Kidney (tissue), 13 donors: ENCODE measurements at regions not wholly inside any gene's neighbourhood (a gene's known extent, or its start where the extent isn't known, plus 50 kb on each side); places are given as distances from the start of the nearest gene placed in this dataset.

Experiments used
- DNase-seq, 5 donors: peaks; one replicate each; pipeline ENCODE4 v3.0.0-alpha.2; 2013 to 2020
- FAIRE-seq: peaks from 2 replicates; lab custom pipeline; 2012; peaks lifted over from hg19 to GRCh38; lab: Jason Lieb, UNC
- H3K27ac ChIP-seq, 2 donors: one replicate each; pipeline ENCODE4 v1.7.0; 2013; ENCODE audit warnings: low read depth in 2 of 2, low read length in 2 of 2, inconsistent platforms in 1 of 2
- H3K27me3 ChIP-seq: one replicate; pipeline ENCODE4 v1.7.1; 2013; ENCODE audit warnings: low read length, inconsistent platforms; ENCODE audit not compliant: control insufficient read depth, insufficient read depth
- H3K36me3 ChIP-seq, 3 donors: one replicate each; pipeline versions ENCODE4 v1.7.0 to v1.7.1; 2013; ENCODE audit warnings: low read length in 3 of 3, control low read depth in 1 of 3, inconsistent platforms in 1 of 3; ENCODE audit not compliant: insufficient read depth in 3 of 3, control insufficient read depth in 2 of 3
- H3K4me1 ChIP-seq, 3 donors: one replicate each; pipeline versions ENCODE4 v1.7.0 to v1.7.1; 2013; ENCODE audit warnings: low read length in 3 of 3, inconsistent platforms in 1 of 3, low read depth in 1 of 3; ENCODE audit not compliant: control insufficient read depth in 2 of 3, insufficient read depth in 2 of 3
- H3K4me3 ChIP-seq, 3 donors: one replicate each; pipeline versions ENCODE4 v1.7.0 to v1.8.1; 2013; ENCODE audit warnings: low read length in 3 of 3, control low read depth in 1 of 3, inconsistent platforms in 1 of 3
- H3K9ac ChIP-seq, 3 donors: one replicate each; pipeline versions ENCODE4 v1.7.0 to v1.7.1; 2013; ENCODE audit warnings: low read length in 3 of 3, control low read depth in 1 of 3, inconsistent platforms in 1 of 3
- H3K9me3 ChIP-seq, 3 donors: one replicate each; pipeline versions ENCODE4 v1.7.0 to v1.7.1; 2013; ENCODE audit warnings: low read length in 3 of 3, control low read depth in 1 of 3, inconsistent platforms in 1 of 3; ENCODE audit not compliant: control insufficient read depth in 2 of 3, insufficient read depth in 1 of 3
- intact Hi-C: fragments of 100-400 bp; cut with DNase I; formaldehyde crosslinking; loops from one replicate; pipeline ENCODE4 v1.11.1; 2022
- TF ChIP-seq, protein P1 (sequence below): IDR thresholded peaks from 3 replicates; pipeline ENCODE4 v1.5.1; 2012; ENCODE audit warnings: mild to moderate bottlenecking, moderate library complexity, borderline replicate concordance; ENCODE audit not compliant: insufficient read depth; ENCODE audit errors: extremely low read depth
- donor health status: control.
- donor health status: control.
- donor health status: control.
- donor health status: control.
- donor health status: control.
- donor health status: DM: yes; HTN: yes; CAD: no.
- donor health status: Normal renal cell carcinoma (clear cell type).

DNA sequence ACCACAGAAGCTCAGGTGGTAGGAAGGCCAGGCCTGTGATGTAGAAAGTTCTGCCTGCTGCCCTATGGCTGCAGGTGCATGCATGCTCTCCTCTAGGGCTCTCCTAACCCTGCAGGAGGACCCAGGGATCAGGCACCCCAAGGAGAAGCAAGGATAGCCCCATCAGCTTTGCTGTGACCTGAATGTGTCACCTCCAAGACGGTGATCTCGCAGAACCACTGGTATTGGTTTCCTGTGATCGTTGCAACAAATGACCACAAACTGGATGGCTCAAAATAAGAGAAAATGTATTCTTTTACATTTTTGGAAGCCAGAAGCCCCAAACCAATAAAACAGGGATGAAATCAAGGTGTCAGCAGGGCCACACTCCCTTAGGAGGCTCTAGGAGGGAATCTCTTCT, 327.3 kb downstream of the BCL11A start:
- no peak overlapping the region for H3K27ac ChIP-seq
- H3K4me3 ChIP-seq = no peak overlapping the region
- H3K4me1 ChIP-seq = no peaks in the 10 kb centered on the region
- peaks cover 0 to 4% (median 0%) of the 10 kb centered on the region in 3 donors for H3K9me3 ChIP-seq
- no peak for FAIRE-seq
- no peaks in the 10 kb centered on the region for H3K36me3 ChIP-seq
- DNase-seq = no peak
- H3K27me3 ChIP-seq = no peaks in the 10 kb centered on the region
- H3K9ac ChIP-seq = no peak overlapping the region
- intact Hi-C loops = no loop called here
- TF ChIP-seq, protein P1, sequence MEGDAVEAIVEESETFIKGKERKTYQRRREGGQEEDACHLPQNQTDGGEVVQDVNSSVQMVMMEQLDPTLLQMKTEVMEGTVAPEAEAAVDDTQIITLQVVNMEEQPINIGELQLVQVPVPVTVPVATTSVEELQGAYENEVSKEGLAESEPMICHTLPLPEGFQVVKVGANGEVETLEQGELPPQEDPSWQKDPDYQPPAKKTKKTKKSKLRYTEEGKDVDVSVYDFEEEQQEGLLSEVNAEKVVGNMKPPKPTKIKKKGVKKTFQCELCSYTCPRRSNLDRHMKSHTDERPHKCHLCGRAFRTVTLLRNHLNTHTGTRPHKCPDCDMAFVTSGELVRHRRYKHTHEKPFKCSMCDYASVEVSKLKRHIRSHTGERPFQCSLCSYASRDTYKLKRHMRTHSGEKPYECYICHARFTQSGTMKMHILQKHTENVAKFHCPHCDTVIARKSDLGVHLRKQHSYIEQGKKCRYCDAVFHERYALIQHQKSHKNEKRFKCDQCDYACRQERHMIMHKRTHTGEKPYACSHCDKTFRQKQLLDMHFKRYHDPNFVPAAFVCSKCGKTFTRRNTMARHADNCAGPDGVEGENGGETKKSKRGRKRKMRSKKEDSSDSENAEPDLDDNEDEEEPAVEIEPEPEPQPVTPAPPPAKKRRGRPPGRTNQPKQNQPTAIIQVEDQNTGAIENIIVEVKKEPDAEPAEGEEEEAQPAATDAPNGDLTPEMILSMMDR = no peak

DNA sequence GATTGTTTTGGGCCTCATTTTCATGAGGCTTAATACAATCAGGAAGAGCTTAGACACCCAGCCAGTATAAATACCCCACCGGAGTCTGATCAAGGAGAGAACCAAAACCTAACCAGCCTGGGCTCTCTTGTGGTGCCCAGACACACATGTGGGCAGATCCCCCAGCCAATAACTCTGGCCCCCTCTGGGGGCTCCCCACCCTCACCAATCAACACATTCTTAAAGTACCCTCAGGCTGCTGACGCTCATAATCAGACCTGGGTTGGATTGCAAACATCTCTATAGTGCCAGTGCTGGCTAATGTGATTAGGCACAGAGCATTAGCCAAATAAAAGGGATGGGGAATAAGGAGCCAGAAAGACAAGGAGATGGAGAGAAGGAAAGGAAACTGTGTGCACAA, 329.6 kb downstream of the BCL11A start:
- FAIRE-seq = no peak
- H3K36me3 ChIP-seq = no peaks in the 10 kb centered on the region
- no peak overlapping the region for H3K4me3 ChIP-seq
- H3K4me1 ChIP-seq = no peaks in the 10 kb centered on the region
- no peaks in the 10 kb centered on the region for H3K9me3 ChIP-seq
- TF ChIP-seq, protein P1 = no peak
- H3K9ac ChIP-seq = no peak overlapping the region
- intact Hi-C loops = no loop called here
- H3K27ac ChIP-seq = no peak overlapping the region
- H3K27me3 ChIP-seq = no peaks in the 10 kb centered on the region
- no peak for DNase-seq

DNA sequence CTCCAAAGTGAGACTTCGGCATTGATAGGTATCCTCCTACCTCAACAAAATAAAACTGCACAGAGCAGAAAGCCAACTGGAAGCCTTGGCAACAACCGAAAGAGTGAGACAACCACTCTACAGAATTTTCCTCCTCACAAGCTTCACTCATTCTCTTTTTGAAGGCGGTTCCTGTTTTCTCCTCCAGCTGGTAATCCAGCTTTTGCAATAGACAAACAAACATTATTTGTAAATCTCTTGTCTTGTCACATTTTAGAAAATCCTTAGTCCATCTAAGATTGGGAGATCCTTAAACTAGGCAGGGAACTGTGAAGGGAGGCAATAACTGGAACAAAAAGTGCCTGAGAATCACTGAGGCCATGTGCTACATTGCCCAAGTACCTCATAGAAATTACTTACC, 332.4 kb downstream of the BCL11A start:
- DNase-seq (no peak), FAIRE-seq (no peak)
- TF ChIP-seq, protein P1 = no peak
- intact Hi-C loops = no loop called here
- no peaks in the 10 kb centered on the region for H3K9me3 ChIP-seq
- H3K4me3 ChIP-seq = no peak overlapping the region
- H3K9ac ChIP-seq = no peak overlapping the region
- H3K36me3 ChIP-seq = no peaks in the 10 kb centered on the region
- H3K27ac ChIP-seq = no peak overlapping the region
- no peaks in the 10 kb centered on the region for H3K4me1 ChIP-seq
- H3K27me3 ChIP-seq = no peaks in the 10 kb centered on the region

DNA sequence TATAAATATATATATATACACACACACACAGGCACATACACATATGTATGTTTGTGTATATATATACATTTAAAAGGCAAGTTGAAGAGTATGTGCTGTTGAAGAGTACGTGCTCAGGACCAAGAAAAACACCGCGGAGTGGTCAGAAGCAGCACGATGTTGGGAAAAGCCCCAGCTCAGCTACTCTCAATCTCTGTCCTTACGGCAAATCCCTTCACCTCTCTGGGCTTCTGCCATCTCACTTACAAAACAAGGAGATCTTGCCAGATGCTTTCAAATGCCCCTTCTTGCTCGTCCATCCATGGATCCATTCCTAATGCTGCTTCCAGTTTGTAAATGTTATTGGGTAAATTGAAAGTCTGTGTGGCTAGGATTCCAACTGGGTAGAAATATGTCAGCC, 333.9 kb downstream of the BCL11A start:
- intact Hi-C loops = no loop called here

More for the DNA sequence above, 333.9 kb downstream of the BCL11A start:
- Histone ChIP-seq H3K4me3 (no peak overlapping the region), H3K27ac (no peak overlapping the region), H3K27me3 (no peaks in the 10 kb centered on the region), H3K36me3 (no peaks in the 10 kb centered on the region), H3K9me3 (no peaks in the 10 kb centered on the region), H3K4me1 (no peaks in the 10 kb centered on the region), H3K9ac (no peak overlapping the region)
- FAIRE-seq (no peak), DNase-seq (no peak)
- TF ChIP-seq, protein P1 = no peak
